Mesendoderm (in vitro differentiated cells): ENCODE measurements at regions not wholly inside any gene's neighbourhood (a gene's known extent, or its start where the extent isn't known, plus 50 kb on each side); places are given as distances from the start of the nearest gene placed in this dataset.
"Not testable (repeated sequence)": the region's sequence is repeated elsewhere in the genome, so short reads cannot be mapped to it uniquely, and the experiment has no call there.

ENCODE experiments used
- DNase-seq: peaks from one replicate; pipeline ENCODE4 v3.0.0; 2013
- H2AK5ac ChIP-seq: 2 replicates; pipeline ENCODE4 v1.6.1; 2013; ENCODE audit warnings: low read length, inconsistent platforms
- H2BK120ac ChIP-seq: 2 replicates; pipeline ENCODE4 v1.6.1; 2013; ENCODE audit warnings: low read depth, mild to moderate bottlenecking, low read length, moderate library complexity, mixed read lengths
- H2BK15ac ChIP-seq: replicated peaks from 2 replicates; pipeline ENCODE4 v1.6.1; 2013; ENCODE audit warnings: low read depth, mild to moderate bottlenecking, moderate library complexity
- H2BK5ac ChIP-seq: 2 replicates; pipeline ENCODE4 v1.6.1; 2013; ENCODE audit warnings: low read length, inconsistent platforms
- H3K18ac ChIP-seq: 2 replicates; pipeline ENCODE4 v1.6.1; 2013; ENCODE audit warnings: mild to moderate bottlenecking, low read length, mixed read lengths
- H3K23ac ChIP-seq: one replicate; pipeline ENCODE4 v1.6.1; 2013; ENCODE audit warnings: low read length
- H3K27ac ChIP-seq: 2 replicates; pipeline ENCODE4 v1.5.1; 2013; ENCODE audit warnings: low read depth, mild to moderate bottlenecking, inconsistent platforms, low read length, moderate library complexity
- H3K27me3 ChIP-seq: 2 replicates; pipeline ENCODE4 v1.6.1; 2013; ENCODE audit warnings: low read length, control low read depth, mild to moderate bottlenecking, inconsistent platforms; ENCODE audit not compliant: insufficient read depth, poor library complexity
- H3K36me3 ChIP-seq: 2 replicates; pipeline ENCODE4 v1.6.1; 2013; ENCODE audit warnings: low read length, inconsistent platforms; ENCODE audit not compliant: control insufficient read depth, insufficient read depth
- H3K4ac ChIP-seq: one replicate; pipeline ENCODE4 v1.6.1; 2013; ENCODE audit warnings: low read depth, mild to moderate bottlenecking, low read length, moderate library complexity
- H3K4me1 ChIP-seq: 2 replicates; pipeline ENCODE4 v1.6.1; 2013; ENCODE audit warnings: low read depth, low read length, inconsistent platforms; ENCODE audit not compliant: control insufficient read depth
- H3K4me2 ChIP-seq: 2 replicates; pipeline ENCODE4 v1.6.1; 2013; ENCODE audit warnings: low read length
- H3K4me3 ChIP-seq: 2 replicates; pipeline ENCODE4 v1.5.1; 2013; ENCODE audit warnings: mild to moderate bottlenecking, low read length
- H3K56ac ChIP-seq: one replicate; pipeline ENCODE4 v1.6.1; 2013; ENCODE audit warnings: low read length
- H3K79me1 ChIP-seq: 2 replicates; pipeline ENCODE4 v1.6.1; 2013; ENCODE audit warnings: low read length, inconsistent platforms
- H3K79me2 ChIP-seq: 2 replicates; pipeline ENCODE4 v1.6.1; 2013; ENCODE audit warnings: mild to moderate bottlenecking, low read length; ENCODE audit not compliant: control insufficient read depth, insufficient read depth
- H3K9ac ChIP-seq: 2 replicates; pipeline ENCODE4 v1.6.1; 2013; ENCODE audit warnings: low read length, inconsistent platforms
- H4K5ac ChIP-seq: one replicate; pipeline ENCODE4 v1.6.1; 2013; ENCODE audit warnings: low read length
- H4K8ac ChIP-seq: one replicate; pipeline ENCODE4 v1.6.1; 2013; ENCODE audit warnings: low read depth, mild to moderate bottlenecking, control low read depth, low read length, moderate library complexity
- WGBS: extraction: QIAGEN DNeasy Blood & Tissue Kit; methylation state at CpG from one replicate; pipeline ENCODE4 v1.1.7; 2013; ENCODE audit warnings: low lambda C conversion rate, missing lambda C conversion rate; ENCODE audit not compliant: insufficient coverage; ENCODE audit errors: extremely low coverage; 5-methylcytosine and 5-hydroxymethylcytosine counted together

GRCh38 chr4:138861135-138861534 is 154.4 kb upstream of the NOCT start:
- Histone ChIP-seq H2AK5ac (no peak overlapping the region), H3K4me2 (no peak overlapping the region), H2BK15ac (no peak overlapping the region), H3K4me3 (no peak overlapping the region), H3K4me1 (peaks cover 5% of the 10 kb centered on the region), H3K9ac (no peak overlapping the region), H3K56ac (peak overlapping the region; percentile 35), H2BK120ac (no peak overlapping the region), H4K5ac (no peak overlapping the region), H3K18ac (peak overlapping the region; percentile 68), H3K79me2 (no peaks in the 10 kb centered on the region), H2BK5ac (peak overlapping the region; percentile 38), H3K27me3 (no peaks in the 10 kb centered on the region), H3K27ac (peak overlapping the region; percentile 51), H3K4ac (no peak overlapping the region), H3K36me3 (no peaks in the 10 kb centered on the region), H3K23ac (no peak overlapping the region), H3K79me1 (no peaks in the 10 kb centered on the region), H4K8ac (no peak overlapping the region)
- DNase-seq: no peak
- no CpG with 5 or more reads among the region's 5 CpGs for WGBS

GRCh38 chr4:138860357-138860756 is 155.2 kb upstream of the NOCT start:
- H3K4me1 ChIP-seq, H2BK15ac ChIP-seq, H3K27ac ChIP-seq, H3K9ac ChIP-seq, H3K27me3 ChIP-seq, H3K4me2 ChIP-seq, H3K4me3 ChIP-seq, H3K18ac ChIP-seq, H3K56ac ChIP-seq, H2AK5ac ChIP-seq, H3K23ac ChIP-seq, DNase-seq, H4K5ac ChIP-seq, H4K8ac ChIP-seq, H3K36me3 ChIP-seq, H3K79me1 ChIP-seq, H3K4ac ChIP-seq, H3K79me2 ChIP-seq, H2BK5ac ChIP-seq, H2BK120ac ChIP-seq: not testable (repeated sequence)
- WGBS: no CpG with 5 or more reads among the region's 1 CpG

GRCh38 chr4:138859254-138859653 is 156.3 kb upstream of the NOCT start:
- Histone ChIP-seq H4K5ac (no peak overlapping the region), H3K4me3 (no peak overlapping the region), H2BK120ac (no peak overlapping the region), H3K27ac (no peak overlapping the region), H3K23ac (no peak overlapping the region), H3K36me3 (no peaks in the 10 kb centered on the region), H3K4me2 (no peak overlapping the region), H3K79me1 (no peaks in the 10 kb centered on the region), H3K4ac (no peak overlapping the region), H2AK5ac (no peak overlapping the region), H3K79me2 (no peaks in the 10 kb centered on the region), H3K4me1 (peaks cover 2% of the 10 kb centered on the region), H2BK15ac (no peak overlapping the region), H2BK5ac (no peak overlapping the region), H3K27me3 (no peaks in the 10 kb centered on the region), H3K9ac (no peak overlapping the region), H3K18ac (no peak overlapping the region), H4K8ac (no peak overlapping the region), H3K56ac (no peak overlapping the region)
- DNase-seq: no peak
- WGBS: no CpG with 5 or more reads among the region's 4 CpGs

GRCh38 chr4:138858419-138858818 is 157.2 kb upstream of the NOCT start:
- Histone ChIP-seq H3K18ac (no peak overlapping the region), H3K36me3 (no peaks in the 10 kb centered on the region), H3K23ac (no peak overlapping the region), H3K79me2 (no peaks in the 10 kb centered on the region), H2BK15ac (no peak overlapping the region), H4K8ac (no peak overlapping the region), H4K5ac (no peak overlapping the region), H3K4me1 (peaks cover 2% of the 10 kb centered on the region), H3K9ac (no peak overlapping the region), H3K4ac (no peak overlapping the region), H3K4me2 (no peak overlapping the region), H3K4me3 (no peak overlapping the region), H2BK5ac (no peak overlapping the region), H3K27ac (no peak overlapping the region), H2BK120ac (no peak overlapping the region), H3K79me1 (no peaks in the 10 kb centered on the region), H2AK5ac (no peak overlapping the region), H3K56ac (no peak overlapping the region), H3K27me3 (no peaks in the 10 kb centered on the region)
- DNase-seq: no peak

- H3K4ac ChIP-seq: no peak overlapping the region
- WGBS: no CpG with 5 or more reads among the region's 2 CpGs
- no peak overlapping the region for H3K27ac ChIP-seq
These were observed 158.2 kb upstream of the NOCT start for GRCh38 chr4:138857416-138857815.

GRCh38 chr4:138852681-138853080 is 162.9 kb upstream of the NOCT start:
- no peak overlapping the region for H2AK5ac ChIP-seq
- H3K56ac ChIP-seq: no peak overlapping the region
- H3K79me2 ChIP-seq: no peaks in the 10 kb centered on the region
- H2BK5ac ChIP-seq: no peak overlapping the region
- H3K4me2 ChIP-seq: no peak overlapping the region
- no peak for DNase-seq
- no peaks in the 10 kb centered on the region for H3K27me3 ChIP-seq
- H4K8ac ChIP-seq: no peak overlapping the region
- H2BK120ac ChIP-seq: no peak overlapping the region
- no peaks in the 10 kb centered on the region for H3K36me3 ChIP-seq
- H2BK15ac ChIP-seq: no peak overlapping the region
- H4K5ac ChIP-seq: no peak overlapping the region
- no peak overlapping the region for H3K23ac ChIP-seq
- no peak overlapping the region for H3K27ac ChIP-seq
- no peak overlapping the region for H3K4me3 ChIP-seq
- H3K79me1 ChIP-seq: no peaks in the 10 kb centered on the region
- peaks cover 2% of the 10 kb centered on the region for H3K4me1 ChIP-seq
- no CpG with 5 or more reads among the region's 2 CpGs for WGBS
- H3K18ac ChIP-seq: no peak overlapping the region
- H3K9ac ChIP-seq: no peak overlapping the region
- H3K4ac ChIP-seq: no peak overlapping the region

More at GRCh38 chr4:138857416-138857815, 158.2 kb upstream of the NOCT start:
- Histone ChIP-seq H2BK120ac (no peak overlapping the region), H3K4me2 (no peak overlapping the region), H3K4me1 (peaks cover 2% of the 10 kb centered on the region), H2BK5ac (no peak overlapping the region), H2BK15ac (peak overlapping the region; percentile 98), H3K18ac (no peak overlapping the region), H3K56ac (no peak overlapping the region), H3K4me3 (no peak overlapping the region), H2AK5ac (no peak overlapping the region), H3K79me2 (no peaks in the 10 kb centered on the region), H3K23ac (no peak overlapping the region), H4K8ac (no peak overlapping the region), H3K79me1 (no peaks in the 10 kb centered on the region), H3K27me3 (no peaks in the 10 kb centered on the region), H4K5ac (no peak overlapping the region), H3K36me3 (no peaks in the 10 kb centered on the region), H3K9ac (no peak overlapping the region)
- DNase-seq: no peak
